ENCODE measurements at regions not wholly inside any gene's neighbourhood (a gene's known extent, or its start where the extent isn't known, plus 50 kb on each side); places are given as distances from the start of the nearest gene placed in this dataset.

- no peaks in the 10 kb centered on the region for H3K36me3 Mint-ChIP-seq (ENCODE audit: insufficient read depth in 2 of 2)
- H3K27me3 Mint-ChIP-seq (ENCODE audit: low read depth) = peaks cover 8% of the 10 kb centered on the region
- H3K9me3 Mint-ChIP-seq = peaks cover 1 to 8% of the 10 kb centered on the region in 2 donors
- no peak overlapping the region for H3K27ac Mint-ChIP-seq
- ATAC-seq (replicated peaks in 1 of 2) (no peak), DNase-seq (no peak)
- H3K4me1 Mint-ChIP-seq (ENCODE audit: low read depth) = no peaks in the 10 kb centered on the region
- H3K4me3 Mint-ChIP-seq = no peak overlapping the region
These were observed 192.1 kb upstream of the LCORL start for GRCh38 chr4:18213576-18214198.

- Mint-ChIP-seq H3K27ac (no peak overlapping the region), H3K36me3 (ENCODE audit: insufficient read depth in 2 of 2) (no peaks in the 10 kb centered on the region), H3K9me3 (peaks cover 1 to 6% of the 10 kb centered on the region in 2 donors), H3K4me3 (no peak overlapping the region), H3K27me3 (ENCODE audit: low read depth) (peaks cover 8% of the 10 kb centered on the region), H3K4me1 (ENCODE audit: low read depth) (no peaks in the 10 kb centered on the region)
- no peak for DNase-seq
- no peak for ATAC-seq (replicated peaks in 1 of 2)
These were observed 187.9 kb upstream of the LCORL start for GRCh38 chr4:18209448-18209847.

GRCh38 chr4:18203966-18204365, 182.4 kb upstream of the LCORL start:
- no peaks in the 10 kb centered on the region for H3K36me3 Mint-ChIP-seq (ENCODE audit: insufficient read depth in 2 of 2)
- H3K27ac Mint-ChIP-seq = no peak overlapping the region
- H3K9me3 Mint-ChIP-seq = no peaks in the 10 kb centered on the region
- ATAC-seq (replicated peaks in 1 of 2) = no peak
- no peak for DNase-seq
- H3K27me3 Mint-ChIP-seq (ENCODE audit: low read depth) = peaks cover 9% of the 10 kb centered on the region
- H3K4me1 Mint-ChIP-seq (ENCODE audit: low read depth) = no peaks in the 10 kb centered on the region
- no peak overlapping the region for H3K4me3 Mint-ChIP-seq

GRCh38 chr4:18202486-18202885, 180.9 kb upstream of the LCORL start:
- ATAC-seq (replicated peaks in 1 of 2) (no peak), DNase-seq (no peak)
- Mint-ChIP-seq H3K27me3 (ENCODE audit: low read depth) (peaks cover 13% of the 10 kb centered on the region), H3K36me3 (ENCODE audit: insufficient read depth in 2 of 2) (no peaks in the 10 kb centered on the region), H3K9me3 (no peaks in the 10 kb centered on the region), H3K4me3 (no peak overlapping the region), H3K27ac (no peak overlapping the region), H3K4me1 (ENCODE audit: low read depth) (no peaks in the 10 kb centered on the region)

GRCh38 chr4:18201885-18202284, 180.3 kb upstream of the LCORL start:
- H3K9me3 Mint-ChIP-seq = no peaks in the 10 kb centered on the region
- H3K27ac Mint-ChIP-seq = no peak overlapping the region
- H3K4me3 Mint-ChIP-seq = no peak overlapping the region
- no peaks in the 10 kb centered on the region for H3K36me3 Mint-ChIP-seq (ENCODE audit: insufficient read depth in 2 of 2)
- H3K27me3 Mint-ChIP-seq (ENCODE audit: low read depth) = peaks cover 19% of the 10 kb centered on the region
- ATAC-seq (replicated peaks in 1 of 2) (no peak), DNase-seq (no peak)
- H3K4me1 Mint-ChIP-seq (ENCODE audit: low read depth) = no peaks in the 10 kb centered on the region

GRCh38 chr4:18198653-18199052, 177.1 kb upstream of the LCORL start:
- no peaks in the 10 kb centered on the region for H3K9me3 Mint-ChIP-seq
- no peak overlapping the region for H3K27ac Mint-ChIP-seq
- no peak for ATAC-seq (replicated peaks in 1 of 2)

GRCh38 chr4:18197467-18197866, 175.9 kb upstream of the LCORL start:
- Mint-ChIP-seq H3K36me3 (ENCODE audit: insufficient read depth in 2 of 2) (no peaks in the 10 kb centered on the region), H3K9me3 (no peaks in the 10 kb centered on the region), H3K4me1 (ENCODE audit: low read depth) (no peaks in the 10 kb centered on the region), H3K27me3 (ENCODE audit: low read depth) (peaks cover 32% of the 10 kb centered on the region), H3K27ac (no peak overlapping the region), H3K4me3 (no peak overlapping the region)
- DNase-seq = no peak
- no peak for ATAC-seq (replicated peaks in 1 of 2)

More at GRCh38 chr4:18198653-18199052, 177.1 kb upstream of the LCORL start:
- DNase-seq = no peak
- no peaks in the 10 kb centered on the region for H3K4me1 Mint-ChIP-seq (ENCODE audit: low read depth)
- H3K4me3 Mint-ChIP-seq = no peak overlapping the region
- H3K27me3 Mint-ChIP-seq (ENCODE audit: low read depth) = peaks cover 23% of the 10 kb centered on the region
- no peaks in the 10 kb centered on the region for H3K36me3 Mint-ChIP-seq (ENCODE audit: insufficient read depth in 2 of 2)

- ATAC-seq (replicated peaks in 1 of 2) = no peak
- H3K36me3 Mint-ChIP-seq (ENCODE audit: insufficient read depth in 2 of 2) = no peaks in the 10 kb centered on the region
- no peak overlapping the region for H3K27ac Mint-ChIP-seq
- no peak for DNase-seq
- no peak overlapping the region for H3K4me3 Mint-ChIP-seq
- H3K27me3 Mint-ChIP-seq (ENCODE audit: low read depth) = peaks cover 23% of the 10 kb centered on the region
- H3K9me3 Mint-ChIP-seq = no peaks in the 10 kb centered on the region
- no peaks in the 10 kb centered on the region for H3K4me1 Mint-ChIP-seq (ENCODE audit: low read depth)
These were observed 172.7 kb upstream of the LCORL start for GRCh38 chr4:18194278-18194677.

- Mint-ChIP-seq H3K4me3 (no peak overlapping the region), H3K4me1 (ENCODE audit: low read depth) (no peaks in the 10 kb centered on the region), H3K27me3 (ENCODE audit: low read depth) (peaks cover 23% of the 10 kb centered on the region), H3K27ac (no peak overlapping the region), H3K36me3 (ENCODE audit: insufficient read depth in 2 of 2) (no peaks in the 10 kb centered on the region), H3K9me3 (no peaks in the 10 kb centered on the region)
- DNase-seq (no peak), ATAC-seq (replicated peaks in 1 of 2) (no peak)
These were observed 171.3 kb upstream of the LCORL start for GRCh38 chr4:18192901-18193300.

- no peaks in the 10 kb centered on the region for H3K36me3 Mint-ChIP-seq (ENCODE audit: insufficient read depth in 2 of 2)
- no peaks in the 10 kb centered on the region for H3K9me3 Mint-ChIP-seq
- no peaks in the 10 kb centered on the region for H3K4me1 Mint-ChIP-seq (ENCODE audit: low read depth)
- peaks cover 16% of the 10 kb centered on the region for H3K27me3 Mint-ChIP-seq (ENCODE audit: low read depth)
- H3K4me3 Mint-ChIP-seq = no peak overlapping the region
- no peak overlapping the region for H3K27ac Mint-ChIP-seq
- DNase-seq (no peak), ATAC-seq (replicated peaks in 1 of 2) (no peak)
These were observed 163.9 kb upstream of the LCORL start for GRCh38 chr4:18185491-18185890.

- Mint-ChIP-seq H3K4me1 (ENCODE audit: low read depth) (no peaks in the 10 kb centered on the region), H3K36me3 (ENCODE audit: insufficient read depth in 2 of 2) (no peaks in the 10 kb centered on the region), H3K27me3 (ENCODE audit: low read depth) (peaks cover 16% of the 10 kb centered on the region), H3K9me3 (no peaks in the 10 kb centered on the region), H3K27ac (no peak overlapping the region), H3K4me3 (no peak overlapping the region)
- DNase-seq (no peak), ATAC-seq (replicated peaks in 1 of 2) (no peak)
These were observed 159.3 kb upstream of the LCORL start for GRCh38 chr4:18180892-18181291.

- H3K36me3 Mint-ChIP-seq (ENCODE audit: insufficient read depth in 2 of 2) = no peaks in the 10 kb centered on the region
- no peak for ATAC-seq (replicated peaks in 1 of 2)
These were observed 158.6 kb upstream of the LCORL start for GRCh38 chr4:18180122-18180521.

GRCh38 chr4:18171896-18172295, 150.3 kb upstream of the LCORL start:
- Mint-ChIP-seq H3K36me3 (ENCODE audit: insufficient read depth in 2 of 2) (no peaks in the 10 kb centered on the region), H3K9me3 (peaks cover 0 to 2% of the 10 kb centered on the region in 2 donors), H3K27ac (no peak overlapping the region), H3K27me3 (ENCODE audit: low read depth) (peaks cover 12% of the 10 kb centered on the region), H3K4me1 (ENCODE audit: low read depth) (no peaks in the 10 kb centered on the region), H3K4me3 (no peak overlapping the region)
- no peak for ATAC-seq (replicated peaks in 1 of 2)
- DNase-seq = no peak

More at GRCh38 chr4:18180122-18180521, 158.6 kb upstream of the LCORL start:
- H3K27ac Mint-ChIP-seq = no peak overlapping the region
- no peaks in the 10 kb centered on the region for H3K4me1 Mint-ChIP-seq (ENCODE audit: low read depth)
- no peak for DNase-seq
- H3K9me3 Mint-ChIP-seq = no peaks in the 10 kb centered on the region
- H3K4me3 Mint-ChIP-seq = no peak overlapping the region
- H3K27me3 Mint-ChIP-seq (ENCODE audit: low read depth) = peaks cover 16% of the 10 kb centered on the region

- Mint-ChIP-seq H3K4me3 (no peak overlapping the region), H3K4me1 (ENCODE audit: low read depth) (no peaks in the 10 kb centered on the region), H3K36me3 (ENCODE audit: insufficient read depth in 2 of 2) (no peaks in the 10 kb centered on the region), H3K9me3 (peaks cover 2% of the 10 kb centered on the region in 2 donors), H3K27ac (no peak overlapping the region), H3K27me3 (ENCODE audit: low read depth) (peaks cover 21% of the 10 kb centered on the region)
- DNase-seq = no peak
- no peak for ATAC-seq (replicated peaks in 1 of 2)
These were observed 146.3 kb upstream of the LCORL start for GRCh38 chr4:18167831-18168230.

Measured in activated T-cell treated with anti-CD3 and anti-CD28 coated beads, Interleukin-2, amount 50 U/mL, for 72 hours (primary cell).